ENCODE measurements at regions not wholly inside any gene's neighbourhood (a gene's known extent, or its start where the extent isn't known, plus 50 kb on each side); places are given as distances from the start of the nearest gene placed in this dataset.

- H3K27ac ChIP-seq (ENCODE audit: low read depth, low read length) = no peak overlapping the region
- no peaks in the 10 kb centered on the region for H3K9me3 ChIP-seq (ENCODE audit: low read depth, low read length)
- H3K79me2 ChIP-seq (ENCODE audit: insufficient read depth, low read length) = no peaks in the 10 kb centered on the region
- H3K4me2 ChIP-seq (ENCODE audit: insufficient read depth, low read length) = no peak overlapping the region
- H3K4me1 ChIP-seq (ENCODE audit: insufficient read depth, low read length) = no peaks in the 10 kb centered on the region
- no peak for TF ChIP-seq CTCF (IDR thresholded peaks at IDR 0.05; ENCODE audit: extremely low read depth, low read depth, low read length)
- H3K4me3 ChIP-seq (ENCODE audit: insufficient read depth, low read length) = no peak overlapping the region
- no peaks in the 10 kb centered on the region for H3K27me3 ChIP-seq (ENCODE audit: insufficient read depth, low read length)
- H4K20me1 ChIP-seq (ENCODE audit: insufficient read depth, low read length) = no peaks in the 10 kb centered on the region
- H3K36me3 ChIP-seq (ENCODE audit: insufficient read depth, low read length) = no peaks in the 10 kb centered on the region
- no peak overlapping the region for H2AFZ ChIP-seq (ENCODE audit: low read length)
- no peak for DNase-seq (ENCODE audit: insufficient read length, low spot score, missing footprints)
These were observed 217.0 kb upstream of the PKN2 start for GRCh38 chr1:88466899-88467580.

GRCh38 chr1:88472298-88472697, 211.8 kb upstream of the PKN2 start:
- Histone ChIP-seq H3K4me1 (ENCODE audit: insufficient read depth, low read length) (no peaks in the 10 kb centered on the region), H3K27ac (ENCODE audit: low read depth, low read length) (no peak overlapping the region), H3K36me3 (ENCODE audit: insufficient read depth, low read length) (no peaks in the 10 kb centered on the region), H3K27me3 (ENCODE audit: insufficient read depth, low read length) (no peaks in the 10 kb centered on the region), H3K79me2 (ENCODE audit: insufficient read depth, low read length) (no peaks in the 10 kb centered on the region), H2AFZ (ENCODE audit: low read length) (no peak overlapping the region), H3K4me2 (ENCODE audit: insufficient read depth, low read length) (no peak overlapping the region), H3K9me3 (ENCODE audit: low read depth, low read length) (no peaks in the 10 kb centered on the region), H3K4me3 (ENCODE audit: insufficient read depth, low read length) (no peak overlapping the region), H4K20me1 (ENCODE audit: insufficient read depth, low read length) (no peaks in the 10 kb centered on the region)
- DNase-seq (ENCODE audit: insufficient read length, low spot score, missing footprints) = no peak
- no peak for TF ChIP-seq CTCF (IDR thresholded peaks at IDR 0.05; ENCODE audit: extremely low read depth, low read depth, low read length)

GRCh38 chr1:88472714-88473113, 211.4 kb upstream of the PKN2 start:
- no peak for TF ChIP-seq CTCF (IDR thresholded peaks at IDR 0.05; ENCODE audit: extremely low read depth, low read depth, low read length)
- Histone ChIP-seq H4K20me1 (ENCODE audit: insufficient read depth, low read length) (no peaks in the 10 kb centered on the region), H3K4me2 (ENCODE audit: insufficient read depth, low read length) (no peak overlapping the region), H3K79me2 (ENCODE audit: insufficient read depth, low read length) (no peaks in the 10 kb centered on the region), H3K4me1 (ENCODE audit: insufficient read depth, low read length) (no peaks in the 10 kb centered on the region), H3K9me3 (ENCODE audit: low read depth, low read length) (no peaks in the 10 kb centered on the region), H3K27me3 (ENCODE audit: insufficient read depth, low read length) (no peaks in the 10 kb centered on the region), H3K4me3 (ENCODE audit: insufficient read depth, low read length) (no peak overlapping the region), H3K36me3 (ENCODE audit: insufficient read depth, low read length) (no peaks in the 10 kb centered on the region), H3K27ac (ENCODE audit: low read depth, low read length) (no peak overlapping the region), H2AFZ (ENCODE audit: low read length) (no peak overlapping the region)
- no peak for DNase-seq (ENCODE audit: insufficient read length, low spot score, missing footprints)

- no peaks in the 10 kb centered on the region for H3K36me3 ChIP-seq (ENCODE audit: insufficient read depth, low read length)
- no peak overlapping the region for H2AFZ ChIP-seq (ENCODE audit: low read length)
- H4K20me1 ChIP-seq (ENCODE audit: insufficient read depth, low read length) = no peaks in the 10 kb centered on the region
- no peak overlapping the region for H3K4me2 ChIP-seq (ENCODE audit: insufficient read depth, low read length)
- TF ChIP-seq CTCF (IDR thresholded peaks at IDR 0.05; ENCODE audit: extremely low read depth, low read depth, low read length) = no peak
- no peaks in the 10 kb centered on the region for H3K27me3 ChIP-seq (ENCODE audit: insufficient read depth, low read length)
- H3K27ac ChIP-seq (ENCODE audit: low read depth, low read length) = no peak overlapping the region
- no peak overlapping the region for H3K4me3 ChIP-seq (ENCODE audit: insufficient read depth, low read length)
- no peak for DNase-seq (ENCODE audit: insufficient read length, low spot score, missing footprints)
- no peaks in the 10 kb centered on the region for H3K79me2 ChIP-seq (ENCODE audit: insufficient read depth, low read length)
- no peaks in the 10 kb centered on the region for H3K9me3 ChIP-seq (ENCODE audit: low read depth, low read length)
- H3K4me1 ChIP-seq (ENCODE audit: insufficient read depth, low read length) = no peaks in the 10 kb centered on the region
These were observed 209.3 kb upstream of the PKN2 start for GRCh38 chr1:88474555-88475304.

Data from osteoblast (primary cell).